AG04449 (cell line): ENCODE measurements at regions not wholly inside any gene's neighbourhood (a gene's known extent, or its start where the extent isn't known, plus 50 kb on each side); places are given as distances from the start of the nearest gene placed in this dataset.
"Not testable (repeated sequence)": the region's sequence is repeated elsewhere in the genome, so short reads cannot be mapped to it uniquely, and the experiment has no call there.

ENCODE experiments used
- CTCF ChIA-PET: fragments of 350-600 bp; formaldehyde crosslinking; extraction: SDS; loops from one replicate; lab custom pipeline; 2021; ENCODE audit warnings: antibody characterized with exemption; lab: Yijun Ruan, JAX
- POLR2A ChIA-PET: fragments of 400-600, 350-600 bp; formaldehyde crosslinking; extraction: SDS; loops from one replicate; lab custom pipeline; 2020; ENCODE audit warnings: antibody characterized with exemption, inconsistent platforms; lab: Yijun Ruan, JAX
- DNase-seq: peaks from one replicate; pipeline ENCODE4 v3.0.0-alpha.2; 2010; ENCODE audit warnings: low read depth, low spot score
- H3K4me3 ChIP-seq: 2 replicates; pipeline ENCODE4 v1.5.1; 2011; ENCODE audit warnings: low read depth, mild to moderate bottlenecking, control low read depth, low read length
- TF ChIP-seq, protein P1 (sequence below): IDR thresholded peaks from one replicate; pipeline ENCODE4 v1.5.1; 2011; ENCODE audit warnings: mild to moderate bottlenecking, moderate library complexity, low read length, control low read depth, inconsistent platforms; ENCODE audit not compliant: insufficient read depth; ENCODE audit errors: missing control alignments

DNA sequence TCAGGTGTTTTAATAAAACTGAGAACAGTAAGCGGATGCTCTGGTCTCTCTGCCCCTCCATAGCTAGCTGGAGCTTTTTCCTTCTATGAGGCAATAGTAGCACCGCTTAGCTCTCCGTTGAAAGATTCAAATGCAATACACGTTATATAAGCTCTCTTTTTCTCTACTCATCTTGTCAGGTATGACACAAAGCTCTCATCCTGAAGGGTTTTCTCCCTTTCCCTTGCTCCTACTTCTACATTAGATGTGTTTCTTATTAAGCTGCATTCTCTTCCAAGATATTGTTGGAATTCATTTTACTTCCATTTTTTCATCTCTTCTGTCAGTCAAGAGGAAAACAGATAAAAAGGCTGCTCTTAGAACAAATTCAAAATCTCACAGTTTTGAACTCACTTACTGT, 434.6 kb upstream of the DDX18 start:
- CTCF ChIA-PET: no interaction called here
- no peak for DNase-seq
- no peak overlapping the region for H3K4me3 ChIP-seq
- TF ChIP-seq, protein P1, sequence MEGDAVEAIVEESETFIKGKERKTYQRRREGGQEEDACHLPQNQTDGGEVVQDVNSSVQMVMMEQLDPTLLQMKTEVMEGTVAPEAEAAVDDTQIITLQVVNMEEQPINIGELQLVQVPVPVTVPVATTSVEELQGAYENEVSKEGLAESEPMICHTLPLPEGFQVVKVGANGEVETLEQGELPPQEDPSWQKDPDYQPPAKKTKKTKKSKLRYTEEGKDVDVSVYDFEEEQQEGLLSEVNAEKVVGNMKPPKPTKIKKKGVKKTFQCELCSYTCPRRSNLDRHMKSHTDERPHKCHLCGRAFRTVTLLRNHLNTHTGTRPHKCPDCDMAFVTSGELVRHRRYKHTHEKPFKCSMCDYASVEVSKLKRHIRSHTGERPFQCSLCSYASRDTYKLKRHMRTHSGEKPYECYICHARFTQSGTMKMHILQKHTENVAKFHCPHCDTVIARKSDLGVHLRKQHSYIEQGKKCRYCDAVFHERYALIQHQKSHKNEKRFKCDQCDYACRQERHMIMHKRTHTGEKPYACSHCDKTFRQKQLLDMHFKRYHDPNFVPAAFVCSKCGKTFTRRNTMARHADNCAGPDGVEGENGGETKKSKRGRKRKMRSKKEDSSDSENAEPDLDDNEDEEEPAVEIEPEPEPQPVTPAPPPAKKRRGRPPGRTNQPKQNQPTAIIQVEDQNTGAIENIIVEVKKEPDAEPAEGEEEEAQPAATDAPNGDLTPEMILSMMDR: no peak
- POLR2A ChIA-PET: no interaction called here

DNA sequence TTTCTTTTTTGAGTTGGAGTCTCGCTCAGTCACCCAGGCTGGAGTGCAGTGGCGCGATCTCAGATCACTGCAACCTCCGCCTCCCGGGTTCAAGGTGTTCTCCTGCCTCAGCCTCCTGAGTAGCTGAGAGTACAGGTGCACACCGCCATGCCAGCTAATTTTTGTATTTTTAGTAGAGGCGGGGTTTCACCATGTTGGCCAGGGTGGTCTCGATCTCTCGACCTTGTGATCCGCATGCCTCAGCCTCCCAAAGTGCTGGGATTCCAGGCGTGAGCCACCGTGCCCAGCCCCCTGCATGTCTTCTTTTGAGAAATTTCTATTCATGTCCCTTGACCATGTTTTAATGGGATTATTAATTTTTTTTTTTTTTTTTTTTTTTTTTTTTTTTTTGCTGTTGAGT, 430.5 kb upstream of the DDX18 start:
- DNase-seq, POLR2A ChIA-PET, H3K4me3 ChIP-seq, CTCF ChIA-PET: not testable (repeated sequence)

DNA sequence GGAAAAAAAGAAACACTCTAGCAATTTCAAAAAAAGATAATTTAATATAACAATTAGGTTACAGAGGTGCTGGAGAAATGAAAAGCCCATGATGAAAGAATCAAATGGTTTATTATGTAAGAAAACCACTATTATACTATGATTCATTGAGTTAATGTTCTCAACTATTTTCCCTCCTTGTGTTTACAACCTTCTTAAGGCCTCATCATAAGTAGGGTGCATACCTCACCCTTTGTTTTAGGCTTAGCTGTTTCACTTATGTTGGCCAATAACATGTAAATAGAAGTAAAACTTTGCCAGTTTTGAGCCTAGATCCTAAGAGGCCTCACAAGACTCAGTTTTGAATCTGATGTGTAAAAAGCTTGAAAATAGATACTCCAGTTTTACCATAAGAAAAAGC, 418.3 kb upstream of the DDX18 start:
- POLR2A ChIA-PET: no interaction called here
- CTCF ChIA-PET: no interaction called here
- TF ChIP-seq, protein P1: no peak
- H3K4me3 ChIP-seq: no peak overlapping the region
- no peak for DNase-seq

DNA sequence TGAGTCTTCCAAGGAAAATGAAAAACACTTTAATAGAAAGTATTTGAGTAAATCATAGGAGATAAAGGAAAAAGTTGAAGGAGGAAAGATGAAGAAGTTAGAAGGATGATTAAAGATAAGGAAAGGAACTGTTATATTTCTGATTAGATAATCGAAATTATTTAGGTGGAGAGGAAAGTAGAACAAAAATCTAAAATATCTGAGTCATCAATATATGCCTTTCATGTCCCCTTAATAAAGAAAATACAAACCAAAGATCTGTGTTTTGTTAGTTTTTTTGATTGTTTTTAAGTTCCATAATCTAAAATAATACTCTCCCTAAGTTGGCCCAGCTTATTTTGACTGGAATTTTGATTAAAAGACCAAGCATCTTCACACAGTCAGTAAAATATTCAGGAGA, 412.9 kb upstream of the DDX18 start:
- TF ChIP-seq, protein P1: no peak
- no peak overlapping the region for H3K4me3 ChIP-seq
- ChIA-PET CTCF (no interaction called here), POLR2A (no interaction called here)
- DNase-seq: no peak

DNA sequence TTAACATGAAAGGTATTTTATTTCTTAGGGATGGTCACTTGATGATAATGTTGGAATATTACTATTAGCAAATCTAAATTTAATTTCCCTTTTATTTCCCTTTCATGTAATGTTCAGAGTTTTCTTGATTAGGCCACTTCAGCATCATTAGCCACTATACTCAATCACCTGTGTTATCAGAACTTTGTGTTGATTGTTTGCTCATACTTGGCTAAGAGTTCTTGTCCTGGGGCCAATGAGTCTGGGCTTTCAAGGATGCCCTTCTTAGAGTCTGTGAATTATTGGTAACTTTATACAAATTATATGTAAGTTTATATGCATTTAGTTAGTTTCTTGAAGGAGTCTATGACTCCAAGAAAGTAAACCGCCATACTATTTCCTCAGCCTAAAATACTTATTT, 408.0 kb upstream of the DDX18 start:
- H3K4me3 ChIP-seq: no peak overlapping the region
- no peak for DNase-seq
- CTCF ChIA-PET: no interaction called here
- POLR2A ChIA-PET: no interaction called here
- TF ChIP-seq, protein P1: no peak

DNA sequence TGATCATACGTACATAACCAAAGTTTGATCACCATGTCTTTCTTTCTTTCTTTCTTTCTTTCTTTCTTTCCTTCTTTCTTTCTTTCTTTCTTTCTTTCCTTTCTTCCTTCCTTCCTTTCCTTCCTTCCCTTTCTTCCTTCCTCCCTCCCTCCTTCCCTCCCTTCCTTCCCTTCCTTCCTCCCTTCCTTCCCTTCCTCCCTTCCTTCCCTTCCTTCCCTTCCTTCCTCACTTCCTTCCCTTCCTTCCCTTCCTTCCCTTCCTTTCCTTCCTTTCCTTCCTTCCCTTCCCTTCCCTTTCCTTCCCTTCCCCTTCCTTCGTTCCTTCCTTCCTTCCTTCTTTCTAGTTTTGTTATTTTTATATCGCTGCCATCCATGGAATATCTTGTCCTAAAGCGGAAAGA, 406.7 kb upstream of the DDX18 start:
- POLR2A ChIA-PET: no interaction called here
- TF ChIP-seq, protein P1: no peak
- CTCF ChIA-PET: no interaction called here
- H3K4me3 ChIP-seq: no peak overlapping the region
- no peak for DNase-seq

DNA sequence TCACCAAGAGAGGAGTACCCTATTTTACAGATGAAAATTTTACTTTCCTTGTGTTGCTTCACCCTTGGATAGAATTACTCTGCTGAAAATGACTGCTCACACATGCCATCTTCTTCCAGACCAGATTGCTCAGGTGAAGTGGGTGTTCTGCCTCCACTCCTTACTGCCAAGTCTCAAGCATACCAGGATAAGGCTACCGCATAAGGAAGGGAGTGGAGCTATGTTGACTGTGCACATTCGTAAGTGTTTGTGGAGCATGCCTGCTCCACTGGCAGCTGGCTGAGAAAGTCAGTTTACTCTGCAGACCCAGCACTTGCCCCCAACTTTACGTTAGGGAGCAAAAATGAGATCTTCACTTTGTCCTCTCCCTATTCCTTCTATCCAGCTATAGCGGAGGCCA, 405.0 kb upstream of the DDX18 start:
- TF ChIP-seq, protein P1: no peak
- POLR2A ChIA-PET: no interaction called here
- CTCF ChIA-PET: no interaction called here

More for the DNA sequence above, 405.0 kb upstream of the DDX18 start:
- DNase-seq: no peak
- no peak overlapping the region for H3K4me3 ChIP-seq
